HepG2 (cell line): ENCODE measurements at regions not wholly inside any gene's neighbourhood (a gene's known extent, or its start where the extent isn't known, plus 50 kb on each side); places are given as distances from the start of the nearest gene placed in this dataset.

Experiments used
- ATAC-seq: fragments of 200-7000 bp; cut with Tn5 transposase; 3 replicates; pipeline ENCODE4 v1.9.1; 2020; ENCODE audit warnings: mild to moderate bottlenecking, moderate library complexity
- BruUV-seq: library from RNA; stranded (reverse); fragments of 400-500 nt; replicated peaks from 2 replicates; lab custom pipeline; 2021; lab: Mats Ljungman, UMichigan
- CTCF ChIA-PET: fragments of 300-600 bp; formaldehyde crosslinking; extraction: SDS; loops from one replicate; lab custom pipeline; 2021; ENCODE audit warnings: low total read pairs, inconsistent platforms, low intra/inter-chr PET ratio; lab: Yijun Ruan, JAX
- POLR2A ChIA-PET: fragments of 350-600 bp; sonication (Branson Sonifier 250); formaldehyde crosslinking; loops from one replicate; lab custom pipeline; 2020; ENCODE audit warnings: antibody characterized with exemption, inconsistent platforms; lab: Yijun Ruan, JAX
- DNase-seq: peaks from one replicate; pipeline ENCODE4 v3.0.0-alpha.2; 2015; ENCODE audit warnings: low spot score
- FAIRE-seq: peaks from 3 replicates; lab custom pipeline; 2011; peaks lifted over from hg19 to GRCh38; lab: Jason Lieb, UNC
- H2AFZ ChIP-seq: one replicate; pipeline ENCODE4 v1.6.1; 2011; ENCODE audit warnings: low read length, inconsistent platforms
- H3K27ac ChIP-seq: fragments of 300-600 bp; 3 replicates; pipeline ENCODE4 v1.8.0; 2011; ENCODE audit warnings: mixed run types, mild to moderate bottlenecking, mixed read lengths, low read length, inconsistent platforms; ENCODE audit not compliant: insufficient read depth; ENCODE audit errors: extremely low read length
- H3K27me3 ChIP-seq, 2 experiments: fragments of 200-600 bp in 1 of 2; 2 replicates in 1 of 2; 3 replicates in 1 of 2; pipeline versions ENCODE4 v1.6.0 to v1.8.0; 2011; ENCODE audit warnings: low read length in 2 of 2, mild to moderate bottlenecking in 2 of 2, moderate library complexity in 2 of 2, inconsistent platforms in 1 of 2; ENCODE audit not compliant: insufficient read depth in 2 of 2, control insufficient read depth in 1 of 2
- H3K36me3 ChIP-seq, 2 experiments: fragments of 200-600 bp in 1 of 2; replicated peaks in 1 of 2; 2 replicates in 1 of 2; 3 replicates in 1 of 2; pipeline versions ENCODE4 v1.5.1 to v1.8.0; 2011; ENCODE audit warnings: low read length in 2 of 2, inconsistent platforms in 1 of 2; ENCODE audit not compliant: insufficient read depth in 2 of 2, control insufficient read depth in 1 of 2
- H3K4me1 ChIP-seq: 2 replicates; pipeline ENCODE4 v1.5.1; 2012; ENCODE audit warnings: low read length, inconsistent platforms; ENCODE audit not compliant: insufficient read depth
- H3K4me2 ChIP-seq: 2 replicates; pipeline ENCODE4 v1.6.0; 2011; ENCODE audit warnings: low read depth, low read length, inconsistent platforms
- H3K4me3 ChIP-seq, 3 experiments: fragments of 200-600 bp in 1 of 3; sonication (generic), shearing (Covaris generic) in 1 of 3; replicated peaks in 1 of 3; 2 replicates each; pipeline ENCODE4 v1.5.1; 2011 to 2016; ENCODE audit warnings: low read length in 3 of 3, inconsistent platforms in 2 of 3, low read depth in 2 of 3, mild to moderate bottlenecking in 2 of 3, control low read depth in 1 of 3, mixed read lengths in 1 of 3; ENCODE audit not compliant: insufficient read depth in 1 of 3
- H3K79me2 ChIP-seq: one replicate; pipeline ENCODE4 v1.6.1; 2011; ENCODE audit warnings: low read length, inconsistent platforms; ENCODE audit not compliant: insufficient read depth
- H3K9ac ChIP-seq: 2 replicates; pipeline ENCODE4 v1.6.0; 2011; ENCODE audit warnings: mild to moderate bottlenecking, low read depth, low read length, inconsistent platforms; ENCODE audit not compliant: insufficient read depth
- H3K9me3 ChIP-seq: 2 replicates; pipeline ENCODE4 v1.5.1; 2012; ENCODE audit warnings: mild to moderate bottlenecking, low read length
- H4K20me1 ChIP-seq: 2 replicates; pipeline ENCODE4 v1.6.0; 2011; ENCODE audit warnings: inconsistent platforms, mild to moderate bottlenecking, low read length, moderate library complexity; ENCODE audit not compliant: insufficient read depth
- ETV5 ChIP-seq: IDR thresholded peaks from 2 replicates; pipeline ENCODE4 v1.6.1; 2018; ENCODE audit warnings: missing biosample characterization, missing genetic modification reagents, inconsistent platforms, borderline replicate concordance
- PRMT3 ChIP-seq: sonication (generic); formaldehyde crosslinking; IDR thresholded peaks from 2 replicates; pipeline ENCODE4 v1.8.1; 2022; ENCODE audit warnings: low read depth, mild to moderate bottlenecking, moderate library complexity, missing genetic modification reagents, borderline replicate concordance
- SATB2 ChIP-seq: sonication (generic); formaldehyde crosslinking; IDR thresholded peaks from 2 replicates; pipeline ENCODE4 v1.5.0; 2020; ENCODE audit warnings: missing genetic modification reagents
- SRSF1 ChIP-seq: fragments of 200-400 bp; formaldehyde crosslinking; optimal IDR thresholded peaks from 2 replicates; pipeline ENCODE3; 2017; ENCODE audit warnings: mild to moderate bottlenecking, low read depth, low read length, moderate library complexity
- ZNF703 ChIP-seq: sonication (generic); formaldehyde crosslinking; IDR thresholded peaks from 2 replicates; pipeline ENCODE4 v1.5.1; 2020; ENCODE audit warnings: missing genetic modification reagents, mild to moderate bottlenecking, moderate library complexity, borderline replicate concordance
- WGBS: methylation state at CpG from one replicate; pipeline ENCODE4 v1.1.6; 2017; ENCODE audit warnings: low lambda C conversion rate; 5-methylcytosine and 5-hydroxymethylcytosine counted together
- in situ Hi-C: cut with HindIII; loops from 2 replicates; pipeline ENCODE4 v1.10.0; 2017; ENCODE audit warnings: low pct_unique_long_range_greater_than_20kb; ENCODE audit not compliant: extremely low pct_ligation_motif_present
- intact Hi-C: fragments of 100-400 bp; cut with micrococcal nuclease; formaldehyde crosslinking; loops from one replicate; pipeline ENCODE4 v1.10.0; 2022; ENCODE audit not compliant: unreplicated experiment
- TF ChIP-seq, protein P1 (sequence below): sonication (generic); formaldehyde crosslinking; conservative IDR thresholded peaks from 2 replicates; pipeline ENCODE4 v1.8.0; 2022; ENCODE audit warnings: low read depth, missing genetic modification reagents
- TF ChIP-seq, protein P2 (sequence below): sonication (generic); formaldehyde crosslinking; IDR thresholded peaks from 2 replicates; pipeline ENCODE4 v1.8.1; 2023; ENCODE audit warnings: mild to moderate bottlenecking, missing genetic modification reagents
- TF ChIP-seq, protein P3 (sequence below): sonication (generic); formaldehyde crosslinking; IDR thresholded peaks from 2 replicates; pipeline ENCODE4 v1.4.0; 2020; ENCODE audit warnings: missing genetic modification reagents
- TF ChIP-seq, protein P4 (sequence below): sonication (generic); formaldehyde crosslinking; IDR thresholded peaks from 2 replicates; pipeline ENCODE4 v1.5.0; 2020; ENCODE audit warnings: missing genetic modification reagents
- TF ChIP-seq, protein P5 (sequence below): sonication (generic); formaldehyde crosslinking; IDR thresholded peaks from 2 replicates; pipeline ENCODE4; 2020; ENCODE audit warnings: missing genetic modification reagents, mild to moderate bottlenecking, borderline replicate concordance
- TF ChIP-seq, protein P6 (sequence below): sonication (generic); formaldehyde crosslinking; IDR thresholded peaks from 2 replicates; pipeline ENCODE4 v1.5.1; 2020; ENCODE audit warnings: missing genetic modification reagents, mild to moderate bottlenecking, borderline replicate concordance

DNA sequence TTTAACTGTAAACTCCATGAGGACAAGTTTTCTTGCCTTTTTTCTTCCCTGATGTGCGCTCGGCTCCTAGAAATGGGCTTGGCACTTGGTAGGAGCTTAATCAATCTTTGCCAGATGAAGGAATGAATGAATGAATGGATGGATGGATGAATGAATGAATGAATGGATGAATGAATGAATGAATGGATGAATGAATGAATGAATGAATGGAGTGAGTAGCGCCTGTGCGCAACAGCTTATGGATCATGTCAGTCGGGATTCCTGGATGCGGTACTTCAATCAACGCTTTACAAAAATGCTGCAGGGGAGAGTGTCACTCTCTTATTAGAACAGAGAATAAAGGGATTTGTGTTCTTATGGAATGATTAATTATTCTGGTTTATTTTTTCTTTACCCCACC is 267.3 kb downstream of the TFAP2C start:
- TF ChIP-seq ZNF703 (CRISPR knock-in tag) (no peak), PRMT3 (CRISPR knock-in tag) (no peak), ETV5 (no peak), SRSF1 (no peak), SATB2 (CRISPR knock-in tag) (no peak)
- TF ChIP-seq, protein P1, sequence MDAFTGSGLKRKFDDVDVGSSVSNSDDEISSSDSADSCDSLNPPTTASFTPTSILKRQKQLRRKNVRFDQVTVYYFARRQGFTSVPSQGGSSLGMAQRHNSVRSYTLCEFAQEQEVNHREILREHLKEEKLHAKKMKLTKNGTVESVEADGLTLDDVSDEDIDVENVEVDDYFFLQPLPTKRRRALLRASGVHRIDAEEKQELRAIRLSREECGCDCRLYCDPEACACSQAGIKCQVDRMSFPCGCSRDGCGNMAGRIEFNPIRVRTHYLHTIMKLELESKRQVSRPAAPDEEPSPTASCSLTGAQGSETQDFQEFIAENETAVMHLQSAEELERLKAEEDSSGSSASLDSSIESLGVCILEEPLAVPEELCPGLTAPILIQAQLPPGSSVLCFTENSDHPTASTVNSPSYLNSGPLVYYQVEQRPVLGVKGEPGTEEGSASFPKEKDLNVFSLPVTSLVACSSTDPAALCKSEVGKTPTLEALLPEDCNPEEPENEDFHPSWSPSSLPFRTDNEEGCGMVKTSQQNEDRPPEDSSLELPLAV (CRISPR knock-in tag): no peak
- TF ChIP-seq, protein P2, sequence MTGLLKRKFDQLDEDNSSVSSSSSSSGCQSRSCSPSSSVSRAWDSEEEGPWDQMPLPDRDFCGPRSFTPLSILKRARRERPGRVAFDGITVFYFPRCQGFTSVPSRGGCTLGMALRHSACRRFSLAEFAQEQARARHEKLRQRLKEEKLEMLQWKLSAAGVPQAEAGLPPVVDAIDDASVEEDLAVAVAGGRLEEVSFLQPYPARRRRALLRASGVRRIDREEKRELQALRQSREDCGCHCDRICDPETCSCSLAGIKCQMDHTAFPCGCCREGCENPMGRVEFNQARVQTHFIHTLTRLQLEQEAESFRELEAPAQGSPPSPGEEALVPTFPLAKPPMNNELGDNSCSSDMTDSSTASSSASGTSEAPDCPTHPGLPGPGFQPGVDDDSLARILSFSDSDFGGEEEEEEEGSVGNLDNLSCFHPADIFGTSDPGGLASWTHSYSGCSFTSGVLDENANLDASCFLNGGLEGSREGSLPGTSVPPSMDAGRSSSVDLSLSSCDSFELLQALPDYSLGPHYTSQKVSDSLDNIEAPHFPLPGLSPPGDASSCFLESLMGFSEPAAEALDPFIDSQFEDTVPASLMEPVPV: no peak
- TF ChIP-seq, protein P3, sequence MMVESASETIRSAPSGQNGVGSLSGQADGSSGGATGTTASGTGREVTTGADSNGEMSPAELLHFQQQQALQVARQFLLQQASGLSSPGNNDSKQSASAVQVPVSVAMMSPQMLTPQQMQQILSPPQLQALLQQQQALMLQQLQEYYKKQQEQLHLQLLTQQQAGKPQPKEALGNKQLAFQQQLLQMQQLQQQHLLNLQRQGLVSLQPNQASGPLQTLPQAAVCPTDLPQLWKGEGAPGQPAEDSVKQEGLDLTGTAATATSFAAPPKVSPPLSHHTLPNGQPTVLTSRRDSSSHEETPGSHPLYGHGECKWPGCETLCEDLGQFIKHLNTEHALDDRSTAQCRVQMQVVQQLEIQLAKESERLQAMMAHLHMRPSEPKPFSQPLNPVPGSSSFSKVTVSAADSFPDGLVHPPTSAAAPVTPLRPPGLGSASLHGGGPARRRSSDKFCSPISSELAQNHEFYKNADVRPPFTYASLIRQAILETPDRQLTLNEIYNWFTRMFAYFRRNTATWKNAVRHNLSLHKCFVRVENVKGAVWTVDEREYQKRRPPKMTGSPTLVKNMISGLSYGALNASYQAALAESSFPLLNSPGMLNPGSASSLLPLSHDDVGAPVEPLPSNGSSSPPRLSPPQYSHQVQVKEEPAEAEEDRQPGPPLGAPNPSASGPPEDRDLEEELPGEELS (CRISPR knock-in tag): no peak
- TF ChIP-seq, protein P4, sequence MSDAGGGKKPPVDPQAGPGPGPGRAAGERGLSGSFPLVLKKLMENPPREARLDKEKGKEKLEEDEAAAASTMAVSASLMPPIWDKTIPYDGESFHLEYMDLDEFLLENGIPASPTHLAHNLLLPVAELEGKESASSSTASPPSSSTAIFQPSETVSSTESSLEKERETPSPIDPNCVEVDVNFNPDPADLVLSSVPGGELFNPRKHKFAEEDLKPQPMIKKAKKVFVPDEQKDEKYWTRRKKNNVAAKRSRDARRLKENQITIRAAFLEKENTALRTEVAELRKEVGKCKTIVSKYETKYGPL: no peak
- TF ChIP-seq, protein P5, sequence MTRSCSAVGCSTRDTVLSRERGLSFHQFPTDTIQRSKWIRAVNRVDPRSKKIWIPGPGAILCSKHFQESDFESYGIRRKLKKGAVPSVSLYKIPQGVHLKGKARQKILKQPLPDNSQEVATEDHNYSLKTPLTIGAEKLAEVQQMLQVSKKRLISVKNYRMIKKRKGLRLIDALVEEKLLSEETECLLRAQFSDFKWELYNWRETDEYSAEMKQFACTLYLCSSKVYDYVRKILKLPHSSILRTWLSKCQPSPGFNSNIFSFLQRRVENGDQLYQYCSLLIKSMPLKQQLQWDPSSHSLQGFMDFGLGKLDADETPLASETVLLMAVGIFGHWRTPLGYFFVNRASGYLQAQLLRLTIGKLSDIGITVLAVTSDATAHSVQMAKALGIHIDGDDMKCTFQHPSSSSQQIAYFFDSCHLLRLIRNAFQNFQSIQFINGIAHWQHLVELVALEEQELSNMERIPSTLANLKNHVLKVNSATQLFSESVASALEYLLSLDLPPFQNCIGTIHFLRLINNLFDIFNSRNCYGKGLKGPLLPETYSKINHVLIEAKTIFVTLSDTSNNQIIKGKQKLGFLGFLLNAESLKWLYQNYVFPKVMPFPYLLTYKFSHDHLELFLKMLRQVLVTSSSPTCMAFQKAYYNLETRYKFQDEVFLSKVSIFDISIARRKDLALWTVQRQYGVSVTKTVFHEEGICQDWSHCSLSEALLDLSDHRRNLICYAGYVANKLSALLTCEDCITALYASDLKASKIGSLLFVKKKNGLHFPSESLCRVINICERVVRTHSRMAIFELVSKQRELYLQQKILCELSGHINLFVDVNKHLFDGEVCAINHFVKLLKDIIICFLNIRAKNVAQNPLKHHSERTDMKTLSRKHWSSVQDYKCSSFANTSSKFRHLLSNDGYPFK (CRISPR knock-in tag): no peak
- TF ChIP-seq, protein P6, sequence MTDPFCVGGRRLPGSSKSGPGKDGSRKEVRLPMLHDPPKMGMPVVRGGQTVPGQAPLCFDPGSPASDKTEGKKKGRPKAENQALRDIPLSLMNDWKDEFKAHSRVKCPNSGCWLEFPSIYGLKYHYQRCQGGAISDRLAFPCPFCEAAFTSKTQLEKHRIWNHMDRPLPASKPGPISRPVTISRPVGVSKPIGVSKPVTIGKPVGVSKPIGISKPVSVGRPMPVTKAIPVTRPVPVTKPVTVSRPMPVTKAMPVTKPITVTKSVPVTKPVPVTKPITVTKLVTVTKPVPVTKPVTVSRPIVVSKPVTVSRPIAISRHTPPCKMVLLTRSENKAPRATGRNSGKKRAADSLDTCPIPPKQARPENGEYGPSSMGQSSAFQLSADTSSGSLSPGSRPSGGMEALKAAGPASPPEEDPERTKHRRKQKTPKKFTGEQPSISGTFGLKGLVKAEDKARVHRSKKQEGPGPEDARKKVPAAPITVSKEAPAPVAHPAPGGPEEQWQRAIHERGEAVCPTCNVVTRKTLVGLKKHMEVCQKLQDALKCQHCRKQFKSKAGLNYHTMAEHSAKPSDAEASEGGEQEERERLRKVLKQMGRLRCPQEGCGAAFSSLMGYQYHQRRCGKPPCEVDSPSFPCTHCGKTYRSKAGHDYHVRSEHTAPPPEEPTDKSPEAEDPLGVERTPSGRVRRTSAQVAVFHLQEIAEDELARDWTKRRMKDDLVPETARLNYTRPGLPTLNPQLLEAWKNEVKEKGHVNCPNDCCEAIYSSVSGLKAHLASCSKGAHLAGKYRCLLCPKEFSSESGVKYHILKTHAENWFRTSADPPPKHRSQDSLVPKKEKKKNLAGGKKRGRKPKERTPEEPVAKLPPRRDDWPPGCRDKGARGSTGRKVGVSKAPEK (CRISPR knock-in tag): no peak
- no peaks in the 10 kb centered on the region for H3K79me2 ChIP-seq
- 64% methylated on average over 7 of the region's 7 CpGs for WGBS
- DNase-seq: no peak
- no peak for ATAC-seq
- peaks cover 7% of the 10 kb centered on the region; the same call in 1 of the 2 replicates for H3K4me1 ChIP-seq
- H4K20me1 ChIP-seq: no peaks in the 10 kb centered on the region
- in situ Hi-C loops (no loop called here), intact Hi-C loops (no loop called here)
- H2AFZ ChIP-seq: no peak overlapping the region
- H3K9me3 ChIP-seq: 0 out of 2 replicates have a peak, but pooled peaks cover 4% of the 10 kb centered on the region
- H3K4me2 ChIP-seq: no peak overlapping the region
- ChIA-PET CTCF (no interaction called here), POLR2A (no interaction called here)
- no peak overlapping the region for H3K9ac ChIP-seq
- H3K4me3 ChIP-seq: no peak overlapping the region
- FAIRE-seq: no peak
- no peak overlapping the region for H3K27ac ChIP-seq
- BruUV-seq: no TSS peak
- no peaks in the 10 kb centered on the region for H3K36me3 ChIP-seq
- peaks cover 0 to 14% of the 10 kb centered on the region in 2 experiments; a peak in 3 of 5 replicates for H3K27me3 ChIP-seq
